Osteoblast (primary cell): ENCODE measurements at regions not wholly inside any gene's neighbourhood (a gene's known extent, or its start where the extent isn't known, plus 50 kb on each side); places are given as distances from the start of the nearest gene placed in this dataset.

Source experiments
- DNase-seq: peaks from one replicate; pipeline ENCODE4 v3.0.0; 2011; ENCODE audit warnings: low spot score, mixed read lengths; ENCODE audit not compliant: insufficient read length; ENCODE audit errors: missing footprints
- H2AFZ ChIP-seq: 2 replicates; pipeline ENCODE4 v1.6.0; 2011; ENCODE audit warnings: mild to moderate bottlenecking, low read length
- H3K27ac ChIP-seq: 2 replicates; pipeline ENCODE4 v1.5.1; 2011; ENCODE audit warnings: mild to moderate bottlenecking, low read depth, low read length, moderate library complexity
- H3K27me3 ChIP-seq: 2 replicates; pipeline ENCODE4 v1.6.0; 2012; ENCODE audit warnings: mild to moderate bottlenecking, control low read depth, inconsistent platforms, low read length, moderate library complexity; ENCODE audit not compliant: insufficient read depth
- H3K36me3 ChIP-seq: 2 replicates; pipeline ENCODE4 v1.5.1; 2011; ENCODE audit warnings: mild to moderate bottlenecking, low read length, control low read depth, moderate library complexity; ENCODE audit not compliant: insufficient read depth
- H3K4me1 ChIP-seq: 2 replicates; pipeline ENCODE4 v1.5.1; 2011; ENCODE audit warnings: mild to moderate bottlenecking, low read length, control low read depth, moderate library complexity; ENCODE audit not compliant: insufficient read depth
- H3K4me2 ChIP-seq: 2 replicates; pipeline ENCODE4 v1.6.0; 2011; ENCODE audit warnings: mild to moderate bottlenecking, low read length; ENCODE audit not compliant: insufficient read depth
- H3K4me3 ChIP-seq: fragments of 200-600 bp; sonication (generic); 3 replicates; pipeline ENCODE4 v1.5.1; 2012; ENCODE audit warnings: mild to moderate bottlenecking, low read length, inconsistent platforms; ENCODE audit not compliant: insufficient read depth
- H3K79me2 ChIP-seq: 2 replicates; pipeline ENCODE4 v1.6.0; 2012; ENCODE audit warnings: mild to moderate bottlenecking, low read length, control low read depth, inconsistent platforms; ENCODE audit not compliant: insufficient read depth
- H3K9me3 ChIP-seq: 2 replicates; pipeline ENCODE4 v1.5.1; 2011; ENCODE audit warnings: low read depth, low read length, control low read depth
- H4K20me1 ChIP-seq: 2 replicates; pipeline ENCODE4 v1.6.0; 2012; ENCODE audit warnings: mild to moderate bottlenecking, low read length, control low read depth; ENCODE audit not compliant: insufficient read depth
- TF ChIP-seq, protein P1 (sequence below): IDR thresholded peaks from 2 replicates; pipeline ENCODE4 v1.5.1; 2011; ENCODE audit warnings: mild to moderate bottlenecking, low read depth, low read length, moderate library complexity; ENCODE audit errors: extremely low read depth

DNA sequence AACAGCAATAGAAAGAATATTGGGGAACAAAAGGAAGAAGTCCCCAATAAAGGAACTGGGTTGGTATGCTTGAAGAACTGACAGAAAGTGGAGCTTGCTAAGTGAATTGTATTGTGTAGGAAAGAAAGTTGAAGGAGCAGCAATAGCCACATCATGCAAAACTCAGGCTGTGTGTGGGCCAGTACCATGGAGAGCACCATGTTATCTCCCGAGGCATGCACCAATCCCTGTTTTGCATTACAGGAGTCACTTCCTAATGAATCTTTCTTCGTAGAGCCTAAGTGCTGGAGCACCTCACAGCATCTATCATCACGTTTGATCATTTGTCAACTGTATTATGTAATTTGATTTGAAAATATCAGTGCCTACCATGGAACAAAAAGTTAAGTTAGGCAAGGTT is 137.7 kb upstream of the NMUR2 start:
- Histone ChIP-seq H3K36me3 (no peaks in the 10 kb centered on the region), H3K4me3 (no peak overlapping the region), H3K4me1 (no peaks in the 10 kb centered on the region), H3K27me3 (no peaks in the 10 kb centered on the region), H3K79me2 (no peaks in the 10 kb centered on the region), H3K9me3 (no peaks in the 10 kb centered on the region), H3K4me2 (no peak overlapping the region), H4K20me1 (no peaks in the 10 kb centered on the region), H3K27ac (no peak overlapping the region), H2AFZ (no peak overlapping the region)
- DNase-seq: no peak
- TF ChIP-seq, protein P1, sequence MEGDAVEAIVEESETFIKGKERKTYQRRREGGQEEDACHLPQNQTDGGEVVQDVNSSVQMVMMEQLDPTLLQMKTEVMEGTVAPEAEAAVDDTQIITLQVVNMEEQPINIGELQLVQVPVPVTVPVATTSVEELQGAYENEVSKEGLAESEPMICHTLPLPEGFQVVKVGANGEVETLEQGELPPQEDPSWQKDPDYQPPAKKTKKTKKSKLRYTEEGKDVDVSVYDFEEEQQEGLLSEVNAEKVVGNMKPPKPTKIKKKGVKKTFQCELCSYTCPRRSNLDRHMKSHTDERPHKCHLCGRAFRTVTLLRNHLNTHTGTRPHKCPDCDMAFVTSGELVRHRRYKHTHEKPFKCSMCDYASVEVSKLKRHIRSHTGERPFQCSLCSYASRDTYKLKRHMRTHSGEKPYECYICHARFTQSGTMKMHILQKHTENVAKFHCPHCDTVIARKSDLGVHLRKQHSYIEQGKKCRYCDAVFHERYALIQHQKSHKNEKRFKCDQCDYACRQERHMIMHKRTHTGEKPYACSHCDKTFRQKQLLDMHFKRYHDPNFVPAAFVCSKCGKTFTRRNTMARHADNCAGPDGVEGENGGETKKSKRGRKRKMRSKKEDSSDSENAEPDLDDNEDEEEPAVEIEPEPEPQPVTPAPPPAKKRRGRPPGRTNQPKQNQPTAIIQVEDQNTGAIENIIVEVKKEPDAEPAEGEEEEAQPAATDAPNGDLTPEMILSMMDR: no peak

DNA sequence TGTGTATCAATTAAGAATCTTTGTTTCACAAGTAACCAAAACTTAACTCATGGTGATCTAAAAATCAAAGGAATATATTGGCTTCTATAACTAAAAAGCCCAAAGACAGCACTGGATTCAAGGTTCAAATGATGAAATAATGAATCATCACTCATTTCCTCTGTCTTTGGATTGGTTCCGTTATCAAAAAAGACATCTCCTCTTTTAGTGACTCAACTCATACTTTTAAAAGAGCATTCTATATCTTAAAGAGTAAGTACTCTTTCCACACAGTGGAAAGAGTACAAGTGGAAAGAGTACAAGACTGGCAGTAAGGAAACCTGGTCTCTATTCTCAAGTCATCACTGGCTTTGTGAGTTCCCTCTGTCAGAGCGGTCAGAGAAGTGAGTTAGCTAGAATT is 141.4 kb upstream of the NMUR2 start:
- H3K9me3 ChIP-seq: no peaks in the 10 kb centered on the region

DNA sequence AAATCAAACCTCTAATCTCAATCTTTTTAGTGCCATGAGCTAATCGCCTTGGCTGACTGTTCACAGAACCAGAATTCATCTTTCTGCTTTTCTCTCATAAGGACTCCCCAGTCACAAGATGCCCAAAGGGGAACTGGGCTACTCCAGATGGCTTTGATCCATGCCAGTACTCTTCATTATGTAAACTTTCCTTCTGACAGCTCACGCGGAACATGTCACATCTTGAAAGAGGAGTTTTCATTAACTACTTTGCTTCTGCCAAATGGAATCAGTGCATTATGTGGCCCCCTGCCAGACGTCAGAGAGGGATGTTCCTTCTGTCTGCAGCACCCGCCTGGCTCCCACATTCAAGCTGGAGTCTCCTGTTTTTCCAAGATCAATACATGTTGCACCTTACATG is 142.1 kb upstream of the NMUR2 start:
- Histone ChIP-seq H3K36me3 (no peaks in the 10 kb centered on the region), H3K4me1 (no peaks in the 10 kb centered on the region), H3K27ac (no peak overlapping the region), H3K27me3 (no peaks in the 10 kb centered on the region), H2AFZ (no peak overlapping the region), H3K79me2 (no peaks in the 10 kb centered on the region), H3K4me3 (no peak overlapping the region), H3K4me2 (no peak overlapping the region), H4K20me1 (no peaks in the 10 kb centered on the region), H3K9me3 (no peaks in the 10 kb centered on the region)
- TF ChIP-seq, protein P1: no peak
- no peak for DNase-seq

More for the DNA sequence above, 141.4 kb upstream of the NMUR2 start:
- H3K79me2 ChIP-seq: no peaks in the 10 kb centered on the region
- H3K27me3 ChIP-seq: no peaks in the 10 kb centered on the region
- H3K4me1 ChIP-seq: no peaks in the 10 kb centered on the region
- no peak overlapping the region for H2AFZ ChIP-seq
- TF ChIP-seq, protein P1: no peak
- no peaks in the 10 kb centered on the region for H4K20me1 ChIP-seq
- no peak overlapping the region for H3K27ac ChIP-seq
- H3K36me3 ChIP-seq: no peaks in the 10 kb centered on the region
- no peak for DNase-seq
- no peak overlapping the region for H3K4me2 ChIP-seq
- no peak overlapping the region for H3K4me3 ChIP-seq

DNA sequence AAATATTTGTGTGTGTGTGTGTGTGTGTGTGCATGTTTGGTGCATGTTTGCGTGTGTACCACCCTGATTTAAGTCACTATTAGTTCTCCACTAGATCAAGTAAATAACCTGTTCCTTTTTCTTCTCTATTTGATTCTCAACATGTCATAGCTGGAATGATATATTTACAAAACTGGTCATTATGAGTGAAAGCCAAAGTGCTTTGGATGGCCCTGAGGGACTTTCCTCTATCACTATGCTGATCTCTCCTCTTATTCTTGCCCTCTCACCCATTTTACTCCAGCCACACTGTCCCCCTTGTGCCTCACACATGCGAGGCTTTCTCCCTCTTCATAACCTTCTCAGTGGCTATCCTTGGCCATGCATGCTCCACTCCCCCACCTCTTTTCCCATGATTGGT is 144.6 kb upstream of the NMUR2 start:
- no peak overlapping the region for H3K27ac ChIP-seq
- no peak overlapping the region for H3K4me3 ChIP-seq
- H3K79me2 ChIP-seq: no peaks in the 10 kb centered on the region
- no peaks in the 10 kb centered on the region for H3K36me3 ChIP-seq
- no peak overlapping the region for H2AFZ ChIP-seq
- H3K4me2 ChIP-seq: no peak overlapping the region
- H4K20me1 ChIP-seq: no peaks in the 10 kb centered on the region
- no peaks in the 10 kb centered on the region for H3K27me3 ChIP-seq
- no peak for DNase-seq
- no peaks in the 10 kb centered on the region for H3K4me1 ChIP-seq
- TF ChIP-seq, protein P1: no peak
- H3K9me3 ChIP-seq: no peaks in the 10 kb centered on the region
